DOHH2 (cell line): ENCODE measurements at regions not wholly inside any gene's neighbourhood (a gene's known extent, or its start where the extent isn't known, plus 50 kb on each side); places are given as distances from the start of the nearest gene placed in this dataset.

ENCODE experiments used
- EZH2phosphoT487 ChIP-seq: fragments of 200-600 bp; sonication (generic); IDR thresholded peaks from 2 replicates; pipeline ENCODE4 v1.6.1; 2017; ENCODE audit warnings: borderline replicate concordance, mild to moderate bottlenecking, antibody characterized with exemption, low read length, moderate library complexity, mixed read lengths
- TF ChIP-seq, protein P1 (sequence below): fragments of 200-600 bp; sonication (generic); IDR thresholded peaks from one replicate; pipeline ENCODE4 v1.5.1; 2014; ENCODE audit warnings: antibody characterized with exemption, mild to moderate bottlenecking, low read depth, low read length; ENCODE audit not compliant: poor library complexity, severe bottlenecking

DNA sequence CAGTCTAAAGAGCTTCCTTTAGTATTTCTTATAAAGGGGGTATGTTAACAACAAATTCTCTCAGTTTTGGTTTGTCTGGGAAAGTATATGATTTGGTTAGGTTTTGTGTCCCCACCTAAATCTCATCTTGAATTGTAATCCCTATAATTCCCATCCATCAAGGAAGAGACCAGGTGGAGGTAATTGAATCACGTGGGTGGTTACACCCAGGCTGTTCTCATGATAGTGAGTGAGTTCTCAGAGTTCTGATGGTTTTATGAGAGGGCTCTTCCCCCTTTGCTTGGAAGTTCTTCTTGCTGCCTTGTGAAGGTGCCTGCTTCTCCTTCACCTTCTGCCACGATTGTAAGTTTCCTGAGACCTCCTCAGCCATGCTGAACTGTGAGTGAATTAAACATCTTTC, 109.1 kb downstream of the MACIR start:
- TF ChIP-seq, protein P1, sequence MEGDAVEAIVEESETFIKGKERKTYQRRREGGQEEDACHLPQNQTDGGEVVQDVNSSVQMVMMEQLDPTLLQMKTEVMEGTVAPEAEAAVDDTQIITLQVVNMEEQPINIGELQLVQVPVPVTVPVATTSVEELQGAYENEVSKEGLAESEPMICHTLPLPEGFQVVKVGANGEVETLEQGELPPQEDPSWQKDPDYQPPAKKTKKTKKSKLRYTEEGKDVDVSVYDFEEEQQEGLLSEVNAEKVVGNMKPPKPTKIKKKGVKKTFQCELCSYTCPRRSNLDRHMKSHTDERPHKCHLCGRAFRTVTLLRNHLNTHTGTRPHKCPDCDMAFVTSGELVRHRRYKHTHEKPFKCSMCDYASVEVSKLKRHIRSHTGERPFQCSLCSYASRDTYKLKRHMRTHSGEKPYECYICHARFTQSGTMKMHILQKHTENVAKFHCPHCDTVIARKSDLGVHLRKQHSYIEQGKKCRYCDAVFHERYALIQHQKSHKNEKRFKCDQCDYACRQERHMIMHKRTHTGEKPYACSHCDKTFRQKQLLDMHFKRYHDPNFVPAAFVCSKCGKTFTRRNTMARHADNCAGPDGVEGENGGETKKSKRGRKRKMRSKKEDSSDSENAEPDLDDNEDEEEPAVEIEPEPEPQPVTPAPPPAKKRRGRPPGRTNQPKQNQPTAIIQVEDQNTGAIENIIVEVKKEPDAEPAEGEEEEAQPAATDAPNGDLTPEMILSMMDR, result no peak
- TF ChIP-seq EZH2phosphoT487, result no peak
